ENCODE measurements at regions not wholly inside any gene's neighbourhood (a gene's known extent, or its start where the extent isn't known, plus 50 kb on each side); places are given as distances from the start of the nearest gene placed in this dataset.

DNA sequence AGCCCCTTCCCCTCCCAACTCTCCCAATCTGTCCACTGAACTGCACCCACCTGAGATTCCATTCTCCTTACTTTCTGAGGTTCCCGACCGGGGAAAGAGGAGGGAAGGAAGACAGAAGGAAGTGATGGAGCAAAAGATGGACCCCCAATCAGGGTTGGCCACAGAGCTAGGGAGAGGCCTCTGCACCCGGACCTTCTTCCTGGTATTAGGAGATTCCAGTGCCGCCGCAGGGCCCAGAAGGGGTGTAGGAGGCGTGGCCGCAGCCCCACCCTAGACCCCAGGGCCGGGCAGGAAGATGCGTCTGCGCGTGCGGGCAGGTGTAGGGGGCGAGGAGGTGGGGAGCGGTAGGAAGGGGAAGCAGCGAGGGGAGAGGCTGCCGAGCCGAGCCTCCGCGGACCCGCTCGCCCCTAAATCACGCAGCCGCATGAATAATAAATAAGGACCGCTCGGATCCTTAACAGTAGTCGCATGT lies 104.2 kb upstream of the MVB12B start:
- no peak for DNase-seq (ENCODE audit: low read depth)

DNA sequence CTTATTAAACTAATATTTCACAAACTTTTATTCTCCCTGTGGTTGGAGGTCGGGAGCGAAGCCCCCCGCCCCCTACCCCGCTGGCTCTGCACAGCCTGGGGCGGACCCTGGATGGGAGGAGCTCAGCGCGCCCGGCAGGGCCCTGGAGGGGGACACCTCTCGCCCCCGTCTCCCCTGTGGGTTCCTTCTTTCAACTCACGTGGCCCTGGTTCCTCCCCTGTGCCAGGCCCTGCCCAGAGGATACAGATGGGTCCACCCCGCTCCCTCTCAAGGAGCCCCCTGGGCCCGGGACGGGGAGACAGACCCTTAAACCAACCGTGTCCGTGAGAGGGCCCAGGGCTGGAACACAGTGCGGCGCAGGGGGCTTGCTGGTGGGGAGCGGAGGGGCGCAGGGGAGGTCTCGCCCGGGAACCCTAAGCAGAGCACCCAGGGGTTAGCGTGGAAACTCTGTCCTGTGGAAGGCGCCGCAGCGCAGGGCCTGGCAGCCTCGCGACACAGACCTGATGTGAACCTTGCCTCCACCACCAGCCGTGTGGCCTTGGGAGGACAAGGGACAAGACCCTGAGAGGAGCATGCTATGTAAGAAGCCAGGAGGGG lies 103.7 kb upstream of the MVB12B start:
- DNase-seq (ENCODE audit: low read depth) = no peak

GRCh38 chr9:126223798-126224531 lies 102.7 kb upstream of the MVB12B start:
- no peak for DNase-seq (ENCODE audit: low read depth)

- DNase-seq (ENCODE audit: low read depth) = no peak
Observed at GRCh38 chr9:126225611-126226609, 100.7 kb upstream of the MVB12B start.

- no peak for DNase-seq (ENCODE audit: low read depth)
Observed at GRCh38 chr9:126226991-126227936, 99.4 kb upstream of the MVB12B start.

DNA sequence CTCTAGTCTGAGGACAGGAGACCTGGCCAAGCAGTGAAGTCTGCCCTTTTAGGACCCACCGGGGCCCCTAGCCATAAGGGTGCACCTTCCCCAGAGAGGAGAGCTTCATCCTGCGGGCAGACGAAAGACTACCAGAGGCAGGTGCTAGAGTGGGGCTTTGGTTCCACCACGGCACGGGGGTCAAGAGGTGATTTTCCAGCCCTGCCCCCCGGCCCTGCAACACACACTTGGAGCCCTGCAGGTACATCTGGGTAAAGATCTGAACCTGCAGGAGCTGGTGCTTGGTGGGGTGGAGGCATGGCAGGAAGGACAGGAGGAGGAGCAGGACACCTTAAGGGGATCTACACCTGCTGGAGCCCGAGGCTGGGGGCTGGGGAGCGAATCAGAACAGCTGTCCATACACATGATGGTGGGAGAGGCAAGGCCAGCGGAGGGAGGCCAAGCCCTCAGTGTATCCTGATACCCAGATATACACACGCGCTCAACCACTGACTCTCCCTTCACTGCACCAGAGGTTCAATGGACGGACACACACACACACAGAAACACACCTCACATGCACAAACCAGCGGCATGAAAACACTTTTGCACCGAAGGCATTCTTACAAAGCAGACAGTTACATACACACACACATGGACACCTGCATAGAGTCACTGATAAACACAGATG lies 98.4 kb upstream of the MVB12B start:
- DNase-seq (ENCODE audit: low read depth) = no peak

DNA sequence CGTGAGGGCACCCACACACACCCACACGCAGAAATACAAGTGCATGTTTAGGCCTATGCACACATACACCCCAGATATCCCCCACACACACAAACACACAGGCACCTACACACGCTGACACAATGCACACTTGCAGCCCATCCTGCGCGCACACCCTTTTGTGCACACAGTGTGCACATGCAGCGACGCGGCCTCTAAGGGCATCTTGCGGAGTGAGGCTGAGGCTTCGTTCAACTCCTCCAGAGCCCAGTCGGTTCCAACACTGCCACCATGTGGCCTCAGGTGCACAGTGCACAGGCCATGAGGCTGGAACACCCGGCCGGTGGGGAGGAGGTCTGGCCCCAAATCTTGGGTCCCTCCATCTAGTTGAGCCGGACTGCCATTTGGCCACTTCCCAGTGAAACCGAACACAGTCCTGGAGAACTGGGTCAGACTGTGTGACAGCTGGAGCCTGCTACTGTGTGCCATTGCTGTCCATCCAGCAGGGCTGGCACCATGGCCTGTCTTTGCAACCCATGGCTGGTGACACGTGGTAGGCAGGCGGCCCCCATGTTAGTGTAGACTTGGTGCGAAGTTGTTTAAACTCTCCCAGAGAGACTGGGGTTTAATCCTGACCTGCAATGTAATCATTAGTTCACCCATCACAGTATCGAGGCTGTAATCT lies 97.7 kb upstream of the MVB12B start:
- peak; percentile 41 for DNase-seq (ENCODE audit: low read depth)

- DNase-seq (ENCODE audit: low read depth) = no peak
Observed at GRCh38 chr9:126229501-126229900, 97.1 kb upstream of the MVB12B start.

DNA sequence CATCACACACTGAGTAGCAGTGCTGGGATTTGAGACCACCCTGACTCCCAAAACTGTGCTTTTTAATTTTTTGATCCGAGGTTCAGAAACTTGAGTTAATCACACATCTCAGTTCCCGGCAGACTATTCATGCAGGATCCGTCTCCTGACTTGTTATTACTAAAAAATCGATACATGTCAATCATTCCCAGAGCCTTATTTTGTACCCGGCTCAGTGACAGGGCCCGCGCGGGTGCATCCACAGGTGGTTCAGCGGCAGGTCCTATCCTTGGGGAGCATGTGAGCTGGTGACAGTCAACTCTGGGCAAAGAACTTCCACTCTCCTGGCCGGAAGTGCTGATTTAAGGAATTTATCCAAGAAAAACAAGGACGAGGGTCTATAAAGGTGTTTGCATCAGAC lies 95.9 kb upstream of the MVB12B start:
- no peak for DNase-seq (ENCODE audit: low read depth)

DNA sequence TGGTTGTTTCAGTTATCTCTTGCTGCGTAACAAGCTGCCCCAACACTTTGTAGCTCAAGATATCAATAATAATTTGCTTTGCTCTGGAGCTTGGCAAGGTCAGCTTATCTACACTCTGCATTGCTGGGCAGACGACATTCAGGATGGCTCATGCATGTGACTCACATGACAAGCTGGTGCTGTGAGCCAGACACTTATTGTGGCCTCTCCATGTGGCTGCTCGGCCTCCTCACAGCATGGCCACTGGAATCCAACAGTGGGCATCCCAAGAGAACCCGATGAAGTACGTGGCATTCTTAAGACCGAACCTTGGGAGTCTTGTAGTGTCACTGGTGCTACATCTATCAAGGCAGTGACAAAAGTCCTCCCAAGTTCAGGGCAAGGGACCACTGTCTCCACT lies 94.2 kb upstream of the MVB12B start:
- DNase-seq (ENCODE audit: low read depth) = no peak

- no peak for DNase-seq (ENCODE audit: low read depth)
Observed at GRCh38 chr9:126233175-126233574, 93.5 kb upstream of the MVB12B start.

DNA sequence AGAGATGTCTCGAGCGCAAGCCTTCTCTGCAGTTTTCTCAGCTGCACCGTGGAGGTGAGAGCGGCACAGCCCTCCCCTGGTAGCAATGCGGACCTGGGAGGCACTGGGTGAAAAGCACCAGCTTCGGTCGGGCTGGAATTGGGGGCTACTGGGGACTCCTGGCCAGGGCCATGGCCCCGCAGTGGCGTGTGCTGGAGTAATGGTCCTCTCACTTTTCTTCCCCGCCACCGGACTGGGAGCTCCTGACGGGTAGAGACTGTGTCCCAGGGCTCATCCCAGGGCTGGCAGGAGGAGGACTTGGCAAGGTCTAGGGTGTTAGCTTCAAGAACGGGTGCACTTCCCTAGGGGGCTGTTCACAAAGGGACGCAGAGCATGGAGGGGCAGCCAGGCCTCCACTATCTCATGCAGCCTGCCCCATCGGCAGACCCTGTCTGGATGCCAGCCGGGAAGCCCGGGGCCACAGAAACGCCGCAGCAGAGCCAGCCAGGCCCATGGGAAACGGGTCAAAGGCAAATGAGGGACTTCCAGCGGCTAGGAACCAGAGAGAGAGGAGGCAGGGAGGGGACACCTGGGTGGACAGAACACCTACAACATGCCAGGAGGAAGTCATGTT lies 92.6 kb upstream of the MVB12B start:
- DNase-seq (ENCODE audit: low read depth) = no peak

DNA sequence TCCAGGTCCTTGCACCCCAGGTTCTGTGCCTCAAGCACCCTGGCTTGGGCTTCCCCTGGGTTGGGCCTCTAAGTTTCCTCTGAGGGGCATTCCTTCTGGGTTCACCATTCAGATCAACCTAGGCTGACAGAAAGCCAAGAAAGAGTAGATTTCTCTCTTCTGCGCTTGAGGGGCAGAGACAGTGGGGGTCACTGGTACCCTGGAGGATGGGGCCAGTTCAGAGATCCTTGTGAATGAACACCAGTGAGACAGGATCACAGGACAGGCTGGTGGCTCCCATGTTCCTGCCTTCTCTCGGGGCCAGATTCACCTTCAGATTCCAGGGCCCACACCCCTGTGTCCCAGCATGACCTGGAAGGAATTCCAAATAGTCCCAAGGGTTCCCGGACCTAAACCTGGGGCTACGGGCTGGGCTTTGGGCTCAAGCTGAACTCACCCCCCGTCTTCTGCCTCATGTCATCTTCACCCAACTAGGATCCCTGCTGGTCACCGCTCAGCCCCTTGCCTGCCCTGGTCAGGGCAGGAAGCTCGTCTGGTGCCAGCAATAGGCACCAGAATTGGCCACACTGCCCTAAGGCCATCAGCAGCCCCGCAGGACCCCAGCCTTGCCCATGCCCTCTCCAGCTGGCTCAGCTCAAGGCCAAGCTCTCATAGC lies 91.8 kb upstream of the MVB12B start:
- DNase-seq (ENCODE audit: low read depth) = no peak

- no peak for DNase-seq (ENCODE audit: low read depth)
Observed at GRCh38 chr9:126235336-126236243, 91.0 kb upstream of the MVB12B start.

DNA sequence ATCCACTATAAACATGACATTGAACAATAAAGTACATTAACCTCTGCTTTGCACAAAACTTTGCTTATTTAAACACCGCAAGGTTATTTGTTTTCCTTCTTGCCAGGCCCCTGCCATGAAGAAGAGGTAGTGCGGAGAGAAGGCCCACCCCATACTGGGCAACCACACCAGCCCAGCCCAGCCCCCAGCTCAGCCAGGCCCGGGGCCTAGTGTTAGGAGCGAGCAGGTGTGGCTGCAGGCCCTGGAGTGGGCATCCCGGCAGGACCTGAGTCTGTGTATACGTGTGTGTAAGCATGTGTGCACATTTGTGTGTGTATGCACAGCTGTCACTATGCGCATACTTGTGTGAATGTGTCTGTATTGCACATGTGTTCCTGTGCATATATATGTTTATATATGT lies 90.4 kb upstream of the MVB12B start:
- DNase-seq (ENCODE audit: low read depth) = no peak

DNA sequence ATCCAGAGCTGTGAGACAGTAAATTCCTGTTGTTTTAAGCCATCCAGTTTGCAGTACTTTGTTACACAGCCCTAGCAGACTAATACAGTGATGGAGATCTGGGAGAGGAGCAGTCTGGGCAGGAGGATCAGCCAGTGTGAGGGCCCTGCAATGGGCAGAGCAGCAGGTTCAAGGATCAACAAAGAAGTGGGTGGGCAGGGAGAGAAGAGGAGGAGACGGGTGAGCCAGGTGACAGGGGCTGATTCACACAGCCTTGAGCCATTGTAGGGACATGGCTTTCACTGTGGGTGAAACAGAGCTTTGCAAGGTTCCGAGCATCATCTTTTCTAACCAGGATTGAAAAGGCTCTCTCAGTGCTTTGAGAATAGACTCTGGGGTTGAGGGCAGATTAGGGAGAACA lies 88.2 kb upstream of the MVB12B start:
- DNase-seq (ENCODE audit: low read depth) = no peak

DNA sequence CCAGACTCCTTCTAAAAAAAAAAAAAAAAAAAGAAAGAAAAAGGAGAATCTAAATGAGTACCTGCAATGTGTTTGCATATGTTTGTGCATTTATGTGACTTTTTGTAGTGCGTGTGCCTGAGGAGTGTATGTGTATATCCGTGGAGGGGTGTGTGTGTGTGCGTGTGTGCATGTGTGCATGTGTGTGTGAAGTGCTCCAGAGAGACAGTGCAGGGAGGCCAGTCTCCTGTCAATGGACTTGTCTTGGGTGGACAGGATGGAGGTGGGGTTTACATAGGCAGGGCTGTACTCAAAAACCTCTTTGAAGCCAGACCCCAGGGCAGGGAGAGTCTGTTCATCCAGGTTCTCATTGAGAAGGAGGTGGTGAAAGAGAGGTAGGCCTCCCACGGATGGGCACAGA lies 87.1 kb upstream of the MVB12B start:
- DNase-seq (ENCODE audit: low read depth) = no peak

- no peak for DNase-seq (ENCODE audit: low read depth)
Observed at GRCh38 chr9:126240835-126241234, 85.8 kb upstream of the MVB12B start.
